ENCODE measurements at regions not wholly inside any gene's neighbourhood (a gene's known extent, or its start where the extent isn't known, plus 50 kb on each side); places are given as distances from the start of the nearest gene placed in this dataset.

- no peak overlapping the region for H3K4me3 Mint-ChIP-seq (ENCODE audit: low read depth, unreplicated experiment)
- H3K36me3 Mint-ChIP-seq (ENCODE audit: insufficient read depth, unreplicated experiment), result no peaks in the 10 kb centered on the region
- no peaks in the 10 kb centered on the region for H3K27me3 Mint-ChIP-seq (ENCODE audit: unreplicated experiment)
- TF ChIP-seq CTCF (IDR thresholded peaks at IDR 0.05; ENCODE audit: unreplicated experiment), result no peak
- H3K4me1 Mint-ChIP-seq (ENCODE audit: low read depth, unreplicated experiment), result no peaks in the 10 kb centered on the region
- DNase-seq, result no peak
- no peaks in the 10 kb centered on the region for H3K9me3 Mint-ChIP-seq (ENCODE audit: low read depth, unreplicated experiment)
- H3K27ac Mint-ChIP-seq (ENCODE audit: unreplicated experiment), result no peak overlapping the region
- CTCF ChIA-PET, result no interaction called here
- intact Hi-C loops (cut with micrococcal nuclease; ENCODE audit: unreplicated experiment), result no loop called here
- BruUV-seq (replicated peaks), result no TSS peak
These were observed 155.1 kb downstream of the ANXA5 start for GRCh38 chr4:121541696-121542095.

DNA sequence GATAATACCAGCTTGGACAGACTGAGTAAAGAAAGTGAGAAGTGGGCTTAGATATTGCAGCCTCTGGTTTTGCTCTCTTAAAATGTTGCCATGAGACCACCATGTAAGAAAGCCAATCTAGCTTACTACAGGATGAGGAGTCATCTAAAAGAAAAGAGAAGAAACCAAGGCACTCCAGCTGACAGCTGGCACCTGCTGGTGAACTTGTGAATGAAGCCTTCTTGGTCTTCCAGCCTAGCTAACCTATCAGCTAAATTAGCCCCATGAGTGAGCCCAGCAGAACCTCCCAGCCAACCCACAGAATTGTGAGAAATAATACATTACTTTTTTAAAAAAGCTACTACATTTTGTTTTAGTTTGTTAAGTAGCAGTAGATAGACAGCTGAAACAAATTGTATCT, 154.5 kb upstream of the QRFPR start:
- CTCF ChIA-PET, result no interaction called here
- intact Hi-C loops (cut with micrococcal nuclease; ENCODE audit: unreplicated experiment), result no loop called here
- DNase-seq, result no peak
- Mint-ChIP-seq H3K4me1 (ENCODE audit: low read depth, unreplicated experiment) (no peaks in the 10 kb centered on the region), H3K27ac (ENCODE audit: unreplicated experiment) (no peak overlapping the region), H3K4me3 (ENCODE audit: low read depth, unreplicated experiment) (no peak overlapping the region), H3K27me3 (ENCODE audit: unreplicated experiment) (peaks cover 5% of the 10 kb centered on the region), H3K9me3 (ENCODE audit: low read depth, unreplicated experiment) (no peaks in the 10 kb centered on the region), H3K36me3 (ENCODE audit: insufficient read depth, unreplicated experiment) (no peaks in the 10 kb centered on the region)
- no peak for TF ChIP-seq CTCF (IDR thresholded peaks at IDR 0.05; ENCODE audit: unreplicated experiment)
- no TSS peak for BruUV-seq (replicated peaks)

DNA sequence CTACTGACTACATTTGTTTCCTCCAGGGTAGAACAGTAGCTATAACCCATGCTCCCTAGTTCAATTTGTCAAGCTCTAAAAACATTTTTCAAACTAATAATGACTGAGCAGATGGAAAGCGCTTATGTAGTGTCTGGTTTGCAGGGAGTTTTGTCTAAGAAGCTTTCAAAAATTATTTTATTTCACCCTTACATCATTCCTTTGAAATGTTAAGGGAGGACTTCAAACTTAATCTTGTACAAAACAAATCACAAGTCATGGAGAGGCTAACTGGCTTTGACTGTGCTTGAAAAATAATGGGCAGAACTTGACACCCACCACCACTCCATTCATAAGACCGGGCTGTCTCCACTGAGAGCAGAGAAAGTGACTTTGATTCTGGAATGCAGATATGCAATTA, 153.4 kb upstream of the QRFPR start:
- no TSS peak for BruUV-seq (replicated peaks)
- Mint-ChIP-seq H3K36me3 (ENCODE audit: insufficient read depth, unreplicated experiment) (no peaks in the 10 kb centered on the region), H3K4me1 (ENCODE audit: low read depth, unreplicated experiment) (no peaks in the 10 kb centered on the region), H3K27ac (ENCODE audit: unreplicated experiment) (no peak overlapping the region), H3K9me3 (ENCODE audit: low read depth, unreplicated experiment) (no peaks in the 10 kb centered on the region), H3K27me3 (ENCODE audit: unreplicated experiment) (peaks cover 15% of the 10 kb centered on the region), H3K4me3 (ENCODE audit: low read depth, unreplicated experiment) (no peak overlapping the region)
- intact Hi-C loops (cut with micrococcal nuclease; ENCODE audit: unreplicated experiment), result no loop called here
- DNase-seq, result no peak
- CTCF ChIA-PET, result no interaction called here
- TF ChIP-seq CTCF (IDR thresholded peaks at IDR 0.05; ENCODE audit: unreplicated experiment), result no peak

DNA sequence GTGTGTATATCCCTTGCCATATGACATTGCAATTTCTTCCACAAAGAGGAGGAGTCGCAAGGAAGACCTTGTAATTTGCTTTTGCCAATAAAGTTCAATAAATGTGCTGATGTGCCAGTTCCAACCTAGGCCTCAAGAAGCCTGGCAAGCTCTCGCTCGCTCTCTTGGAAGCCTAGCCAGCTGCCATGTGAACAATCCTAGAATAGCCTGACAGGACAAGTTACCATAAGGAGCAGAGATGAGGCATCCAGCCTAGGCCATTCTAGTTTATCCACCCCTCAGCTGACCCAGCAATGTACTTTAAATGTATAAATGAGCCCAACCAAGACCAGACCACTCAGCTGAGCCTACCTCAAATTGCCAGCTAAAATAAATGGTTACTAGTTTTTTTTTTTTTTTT, 145.7 kb upstream of the QRFPR start:
- Mint-ChIP-seq H3K4me1 (ENCODE audit: low read depth, unreplicated experiment) (no peaks in the 10 kb centered on the region), H3K4me3 (ENCODE audit: low read depth, unreplicated experiment) (no peak overlapping the region), H3K9me3 (ENCODE audit: low read depth, unreplicated experiment) (no peaks in the 10 kb centered on the region), H3K27ac (ENCODE audit: unreplicated experiment) (no peak overlapping the region), H3K27me3 (ENCODE audit: unreplicated experiment) (peaks cover 25% of the 10 kb centered on the region), H3K36me3 (ENCODE audit: insufficient read depth, unreplicated experiment) (no peaks in the 10 kb centered on the region)
- BruUV-seq (replicated peaks), result no TSS peak
- no peak for DNase-seq
- TF ChIP-seq CTCF (IDR thresholded peaks at IDR 0.05; ENCODE audit: unreplicated experiment), result no peak
- intact Hi-C loops (cut with micrococcal nuclease; ENCODE audit: unreplicated experiment), result no loop called here
- CTCF ChIA-PET, result no interaction called here
